Fibroblast of pulmonary artery (primary cell): ENCODE measurements at regions not wholly inside any gene's neighbourhood (a gene's known extent, or its start where the extent isn't known, plus 50 kb on each side); places are given as distances from the start of the nearest gene placed in this dataset.

Experiments used
- DNase-seq: peaks from one replicate; pipeline ENCODE4 v3.0.0-alpha.2; 2010; ENCODE audit warnings: low read depth
- H3K4me3 ChIP-seq: replicated peaks from 2 replicates; pipeline ENCODE4 v1.5.1; 2011; ENCODE audit warnings: low read depth, mild to moderate bottlenecking, control low read depth, low read length, moderate library complexity
- TF ChIP-seq, protein P1 (sequence below): IDR thresholded peaks from 2 replicates; pipeline ENCODE4 v1.5.1; 2011; ENCODE audit warnings: mild to moderate bottlenecking, control low read depth, low read length, inconsistent platforms; ENCODE audit errors: missing control alignments

DNA sequence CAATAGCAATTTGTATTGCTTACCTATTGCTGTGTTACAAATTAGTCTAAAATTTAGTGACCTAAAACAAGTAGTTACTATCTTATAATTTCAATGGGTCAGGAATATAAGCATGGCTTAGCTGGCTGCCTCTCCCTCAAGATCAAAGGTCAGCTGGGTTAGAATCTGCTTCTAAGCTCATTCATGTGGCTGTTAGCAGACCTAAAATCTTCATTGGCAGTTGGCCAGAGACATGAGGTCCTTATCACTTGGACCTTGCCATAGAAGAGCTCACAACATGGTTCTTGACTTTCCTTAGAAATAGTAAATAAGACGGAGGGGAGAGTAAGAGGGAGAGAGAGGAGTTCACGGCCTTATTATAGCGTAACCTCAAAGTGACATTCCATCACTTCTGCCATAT is 468.0 kb downstream of the HTR7 start:
- TF ChIP-seq, protein P1, sequence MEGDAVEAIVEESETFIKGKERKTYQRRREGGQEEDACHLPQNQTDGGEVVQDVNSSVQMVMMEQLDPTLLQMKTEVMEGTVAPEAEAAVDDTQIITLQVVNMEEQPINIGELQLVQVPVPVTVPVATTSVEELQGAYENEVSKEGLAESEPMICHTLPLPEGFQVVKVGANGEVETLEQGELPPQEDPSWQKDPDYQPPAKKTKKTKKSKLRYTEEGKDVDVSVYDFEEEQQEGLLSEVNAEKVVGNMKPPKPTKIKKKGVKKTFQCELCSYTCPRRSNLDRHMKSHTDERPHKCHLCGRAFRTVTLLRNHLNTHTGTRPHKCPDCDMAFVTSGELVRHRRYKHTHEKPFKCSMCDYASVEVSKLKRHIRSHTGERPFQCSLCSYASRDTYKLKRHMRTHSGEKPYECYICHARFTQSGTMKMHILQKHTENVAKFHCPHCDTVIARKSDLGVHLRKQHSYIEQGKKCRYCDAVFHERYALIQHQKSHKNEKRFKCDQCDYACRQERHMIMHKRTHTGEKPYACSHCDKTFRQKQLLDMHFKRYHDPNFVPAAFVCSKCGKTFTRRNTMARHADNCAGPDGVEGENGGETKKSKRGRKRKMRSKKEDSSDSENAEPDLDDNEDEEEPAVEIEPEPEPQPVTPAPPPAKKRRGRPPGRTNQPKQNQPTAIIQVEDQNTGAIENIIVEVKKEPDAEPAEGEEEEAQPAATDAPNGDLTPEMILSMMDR = no peak

DNA sequence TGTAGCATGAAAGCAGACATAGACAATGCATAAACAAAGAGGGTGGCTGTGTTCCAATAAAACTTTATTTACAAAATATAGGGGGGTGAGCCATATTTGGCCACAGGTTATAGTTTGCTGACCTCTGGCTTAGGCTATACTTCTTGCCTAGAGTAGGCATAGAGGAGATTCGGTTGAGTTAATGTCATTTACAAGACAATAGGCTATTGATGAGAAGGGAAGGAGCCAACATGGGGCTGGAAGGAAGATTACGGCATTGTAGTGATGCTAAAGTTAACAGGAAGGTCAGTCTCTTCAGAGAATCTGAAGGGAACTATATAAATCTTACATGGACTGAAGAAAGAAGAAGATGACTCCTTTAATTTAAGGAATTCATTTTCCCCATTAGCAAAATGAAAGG is 463.5 kb downstream of the HTR7 start:
- TF ChIP-seq, protein P1 = no peak
- H3K4me3 ChIP-seq = no peak overlapping the region
- DNase-seq = no peak

More for the DNA sequence above, 468.0 kb downstream of the HTR7 start:
- DNase-seq = no peak
- no peak overlapping the region for H3K4me3 ChIP-seq

DNA sequence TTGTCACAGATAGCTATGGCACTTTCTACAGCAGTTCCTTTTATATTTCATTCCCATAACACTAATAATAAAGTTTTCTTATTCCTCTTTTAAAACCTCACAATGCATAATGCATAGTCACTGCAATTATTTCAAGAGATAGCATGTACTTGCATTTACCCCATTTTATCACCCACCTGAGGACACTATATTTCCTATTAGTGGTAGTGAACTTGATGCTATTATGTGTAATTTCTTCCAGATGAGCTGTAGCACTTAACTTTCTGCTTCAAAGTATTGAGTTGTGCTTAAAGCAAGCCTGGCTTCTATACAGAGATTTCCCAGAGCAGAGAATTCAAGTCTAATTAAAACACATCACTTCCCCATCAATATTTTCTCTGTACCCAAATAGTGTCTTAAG is 461.1 kb downstream of the HTR7 start:
- no peak overlapping the region for H3K4me3 ChIP-seq
- DNase-seq = no peak
- TF ChIP-seq, protein P1 = no peak

DNA sequence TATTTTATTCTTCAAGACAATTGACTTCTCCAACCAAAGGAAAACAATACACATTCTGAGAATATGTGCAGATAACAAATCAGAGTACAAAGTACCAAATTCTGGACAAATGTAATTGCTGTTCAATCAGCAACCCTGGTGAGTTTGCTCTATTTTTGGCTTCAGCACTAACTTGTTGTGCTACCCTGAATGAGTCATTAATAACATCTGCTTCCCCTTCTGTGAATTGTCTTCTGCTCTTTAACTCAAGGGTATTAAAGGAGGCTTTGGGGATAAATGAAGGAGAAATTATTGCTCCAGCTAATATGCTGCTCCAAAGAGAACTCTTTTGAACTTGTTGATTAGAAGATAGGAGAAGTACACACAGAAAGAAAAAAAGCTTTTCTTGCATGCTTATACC is 459.3 kb downstream of the HTR7 start:
- no peak overlapping the region for H3K4me3 ChIP-seq
- DNase-seq = peak; percentile 32
- TF ChIP-seq, protein P1 = no peak

DNA sequence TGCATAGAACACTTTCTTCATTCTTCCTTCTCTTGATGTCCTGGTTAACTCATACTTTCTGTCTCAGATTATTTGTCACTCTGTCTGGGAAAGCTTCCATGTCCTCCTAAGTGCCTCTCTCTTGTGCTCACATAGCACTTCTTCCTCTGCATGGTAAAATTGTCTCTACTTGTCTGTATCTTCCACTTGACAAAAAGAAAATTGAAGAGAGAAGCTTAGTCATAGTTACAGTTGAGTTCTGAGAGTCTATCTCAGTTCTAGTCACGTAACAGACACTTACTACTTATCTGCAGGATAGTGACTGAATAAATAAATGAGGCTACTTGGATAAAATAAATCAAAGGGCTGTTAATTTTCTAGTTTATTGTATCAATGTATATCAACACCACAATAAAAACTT is 458.1 kb downstream of the HTR7 start:
- H3K4me3 ChIP-seq = no peak overlapping the region
- TF ChIP-seq, protein P1 = no peak
- no peak for DNase-seq

DNA sequence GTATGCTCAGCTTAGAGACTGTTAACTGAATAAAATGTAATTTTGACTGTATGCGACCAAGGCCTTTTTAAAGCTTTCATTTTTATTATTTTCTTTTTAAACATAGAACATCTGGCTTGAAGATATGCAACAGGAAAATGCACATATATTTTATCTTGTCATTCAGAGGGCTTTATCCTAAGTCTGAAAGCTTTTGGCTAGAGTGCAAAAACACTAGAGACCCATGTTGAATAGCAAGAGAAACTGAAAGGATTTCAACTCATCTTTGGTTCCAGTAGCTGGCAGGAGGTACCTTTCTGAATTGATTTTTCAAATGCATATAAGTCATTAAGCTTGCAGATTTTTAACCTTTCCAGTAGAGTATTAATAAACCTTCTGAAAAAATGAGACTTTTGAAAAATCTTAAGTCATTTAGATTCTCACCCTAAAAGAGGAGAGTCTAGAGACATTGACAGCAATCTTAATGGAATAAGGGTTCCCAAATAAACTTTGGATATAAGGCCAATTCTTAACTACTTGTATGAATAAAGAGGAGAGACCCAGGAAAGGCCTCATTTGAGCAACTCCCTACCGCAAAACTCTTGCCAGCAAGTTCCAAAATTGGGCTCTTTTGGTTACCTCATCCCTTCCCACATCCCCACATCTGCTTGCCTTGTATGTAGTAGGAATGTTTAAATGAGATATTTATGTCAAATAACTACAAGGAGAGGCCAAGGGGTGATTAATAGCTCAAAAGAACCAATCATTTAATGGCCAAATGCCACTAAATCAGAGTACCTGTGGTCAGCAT is 454.4 kb downstream of the HTR7 start:
- no peak for DNase-seq
- TF ChIP-seq, protein P1 = no peak
- no peak overlapping the region for H3K4me3 ChIP-seq

DNA sequence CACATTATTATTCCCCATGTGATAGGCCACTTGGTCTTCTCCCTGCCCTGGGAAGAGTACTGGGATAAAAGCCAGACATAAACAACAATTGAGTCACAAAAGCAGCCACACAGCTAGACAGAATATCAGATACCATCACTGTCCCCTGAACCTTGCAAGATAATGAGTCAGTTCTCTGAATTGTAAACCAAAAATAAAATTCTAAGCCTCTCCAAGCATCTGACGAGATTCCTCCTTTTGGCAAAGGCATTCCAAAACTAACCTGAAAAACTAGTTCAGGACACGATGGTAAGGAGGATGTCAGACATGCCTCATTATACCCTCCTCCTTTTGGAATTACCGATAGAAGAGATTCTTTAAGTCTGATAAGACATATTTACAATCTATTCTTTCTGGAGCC is 450.7 kb downstream of the HTR7 start:
- H3K4me3 ChIP-seq = no peak overlapping the region
- TF ChIP-seq, protein P1 = no peak
- peak; percentile 14 for DNase-seq
